ENCODE measurements at regions not wholly inside any gene's neighbourhood (a gene's known extent, or its start where the extent isn't known, plus 50 kb on each side); places are given as distances from the start of the nearest gene placed in this dataset.

DNA sequence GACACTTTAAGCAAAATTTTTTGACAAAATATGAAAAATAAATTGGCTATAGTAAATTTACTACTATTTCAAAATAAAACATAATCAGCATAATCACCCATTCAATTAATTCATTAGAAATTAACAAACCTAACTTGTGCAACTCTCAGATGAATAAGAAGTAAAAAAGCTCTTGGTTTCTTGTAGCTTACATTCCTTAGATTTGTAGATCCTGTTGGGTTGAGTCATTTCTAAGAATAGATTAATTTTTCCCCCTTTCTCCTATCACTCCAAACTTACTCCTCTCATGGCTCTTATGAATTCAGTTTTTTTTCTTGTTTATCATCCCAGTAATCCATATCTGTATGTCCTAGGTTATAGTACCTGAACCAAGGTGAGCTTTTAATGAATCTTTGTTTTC lies 230.9 kb upstream of the LRIG3 start:
- DNase-seq (ENCODE audit: low read depth, low spot score): no peak

GRCh38 chr12:59149995-59150642 lies 229.8 kb upstream of the LRIG3 start:
- no peak for DNase-seq (ENCODE audit: low read depth, low spot score)

GRCh38 chr12:59147791-59148190 lies 227.5 kb upstream of the LRIG3 start:
- no peak for DNase-seq (ENCODE audit: low read depth, low spot score)

GRCh38 chr12:59142183-59142790 lies 222.0 kb upstream of the LRIG3 start:
- DNase-seq (ENCODE audit: low read depth, low spot score): no peak

GRCh38 chr12:59134750-59135149 lies 214.4 kb upstream of the LRIG3 start:
- no peak for DNase-seq (ENCODE audit: low read depth, low spot score)

- DNase-seq (ENCODE audit: low read depth, low spot score): no peak
These were observed 211.2 kb upstream of the LRIG3 start for GRCh38 chr12:59131462-59131861.

GRCh38 chr12:59122784-59123183 lies 202.5 kb upstream of the LRIG3 start:
- no peak for DNase-seq (ENCODE audit: low read depth, low spot score)

DNA sequence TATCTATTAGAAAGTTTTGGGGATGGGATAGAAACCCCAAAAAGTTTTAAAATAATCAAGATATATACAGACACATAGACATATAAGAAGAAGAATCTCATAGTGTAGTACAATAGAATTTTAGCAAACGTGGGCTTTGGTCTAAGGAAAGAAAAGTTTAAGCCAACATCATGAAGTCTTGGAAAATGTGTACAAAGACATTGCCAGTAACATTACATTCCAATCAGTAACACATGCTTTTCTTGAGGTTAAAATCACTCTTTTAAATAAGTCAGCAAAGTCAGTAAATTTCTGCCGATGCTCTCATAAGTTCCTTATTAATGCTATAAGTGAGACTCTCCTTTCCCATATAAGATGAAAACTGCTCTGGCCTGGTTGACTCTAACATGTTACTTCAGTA lies 201.1 kb upstream of the LRIG3 start:
- DNase-seq (ENCODE audit: low read depth, low spot score): no peak

DNA sequence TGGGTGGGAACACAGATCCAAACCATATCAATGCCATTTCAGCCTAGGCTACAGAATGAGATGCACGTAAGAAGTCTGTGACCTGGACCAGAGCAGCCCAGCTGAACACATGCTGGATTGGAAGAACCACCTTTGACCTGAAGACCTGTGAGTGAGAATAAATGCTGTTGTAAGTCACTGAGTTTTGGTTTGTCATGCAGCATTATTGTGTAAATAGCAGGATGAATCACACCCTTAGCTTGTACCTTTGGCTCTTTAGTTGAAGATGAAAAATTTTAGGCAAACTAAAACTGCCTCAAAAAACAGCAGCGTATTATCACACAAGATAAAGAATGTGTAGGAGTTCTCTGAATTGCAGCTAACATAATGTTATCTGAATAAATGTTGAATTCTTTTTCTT lies 199.4 kb upstream of the LRIG3 start:
- no peak for DNase-seq (ENCODE audit: low read depth, low spot score)

DNA sequence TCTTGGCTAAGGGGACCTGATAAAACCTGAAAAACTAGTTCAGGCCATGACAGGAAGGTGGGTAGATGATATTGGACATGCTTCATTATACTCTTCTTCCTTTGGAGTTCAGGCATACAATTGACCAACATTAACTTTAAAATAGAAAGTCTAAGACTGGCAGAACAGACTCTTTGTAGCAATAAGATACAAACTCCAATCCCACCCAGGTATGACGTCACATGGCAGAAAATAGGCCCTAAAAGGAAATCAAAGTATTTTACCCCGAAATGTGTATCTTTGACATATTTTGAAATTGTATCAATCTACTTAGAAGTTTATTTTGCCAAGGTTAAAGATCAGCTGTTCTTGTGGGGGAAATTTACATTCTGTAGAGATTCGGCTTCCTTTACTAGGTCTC lies 198.1 kb upstream of the LRIG3 start:
- DNase-seq (ENCODE audit: low read depth, low spot score): no peak

- no peak for DNase-seq (ENCODE audit: low read depth, low spot score)
These were observed 195.7 kb upstream of the LRIG3 start for GRCh38 chr12:59115995-59116394.

DNA sequence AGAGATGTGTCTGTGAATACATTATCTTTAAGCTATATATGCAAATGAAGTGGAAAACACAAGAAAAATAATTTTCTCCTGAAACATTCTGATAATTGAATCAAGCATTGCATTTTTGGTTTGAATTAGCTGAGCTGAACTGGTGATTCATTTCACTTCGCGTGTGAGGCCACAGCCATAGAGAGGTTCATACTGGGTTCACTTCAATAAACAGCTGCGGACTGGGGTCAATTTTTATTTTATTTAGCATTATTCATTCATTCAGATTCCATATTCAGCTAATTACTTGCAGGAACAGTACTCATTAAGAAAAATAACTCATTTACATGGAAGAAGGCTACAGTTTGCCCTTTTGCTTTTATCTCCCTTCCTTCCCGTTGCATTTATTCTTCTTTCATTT lies 195.2 kb upstream of the LRIG3 start:
- no peak for DNase-seq (ENCODE audit: low read depth, low spot score)

- peak; percentile 81 for DNase-seq (ENCODE audit: low read depth, low spot score)
These were observed 193.7 kb upstream of the LRIG3 start for GRCh38 chr12:59113831-59114615.

- no peak for DNase-seq (ENCODE audit: low read depth, low spot score)
These were observed 191.5 kb upstream of the LRIG3 start for GRCh38 chr12:59111851-59112250.

DNA sequence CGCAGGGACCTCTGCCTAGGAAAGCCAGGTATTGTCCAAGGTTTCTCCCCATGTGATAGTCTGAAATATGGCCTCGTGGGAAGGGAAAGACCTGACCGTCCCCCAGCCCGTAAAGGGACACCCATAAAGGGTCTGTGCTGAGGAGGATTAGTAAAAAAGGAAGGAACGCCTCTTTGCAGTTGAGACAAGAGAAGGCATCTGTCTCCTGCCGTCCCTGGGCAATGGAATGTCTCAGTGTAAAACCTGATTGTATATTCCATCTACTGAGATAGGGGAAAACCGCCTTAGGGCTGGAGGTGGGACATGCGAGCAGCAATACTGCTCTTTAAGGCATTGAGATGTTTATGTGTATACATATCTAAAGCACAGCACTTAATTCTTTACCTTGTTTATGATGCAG lies 188.2 kb upstream of the LRIG3 start:
- peak; percentile 50 for DNase-seq (ENCODE audit: low read depth, low spot score)

GRCh38 chr12:59100585-59100984 lies 180.3 kb upstream of the LRIG3 start:
- DNase-seq (ENCODE audit: low read depth, low spot score): no peak

- DNase-seq (ENCODE audit: low read depth, low spot score): no peak
These were observed 177.6 kb upstream of the LRIG3 start for GRCh38 chr12:59097876-59098275.

GRCh38 chr12:59096246-59096645 lies 175.9 kb upstream of the LRIG3 start:
- no peak for DNase-seq (ENCODE audit: low read depth, low spot score)

- no peak for DNase-seq (ENCODE audit: low read depth, low spot score)
These were observed 172.9 kb upstream of the LRIG3 start for GRCh38 chr12:59093073-59093772.

- DNase-seq (ENCODE audit: low read depth, low spot score): no peak
These were observed 168.4 kb upstream of the LRIG3 start for GRCh38 chr12:59088673-59089072.

DNA sequence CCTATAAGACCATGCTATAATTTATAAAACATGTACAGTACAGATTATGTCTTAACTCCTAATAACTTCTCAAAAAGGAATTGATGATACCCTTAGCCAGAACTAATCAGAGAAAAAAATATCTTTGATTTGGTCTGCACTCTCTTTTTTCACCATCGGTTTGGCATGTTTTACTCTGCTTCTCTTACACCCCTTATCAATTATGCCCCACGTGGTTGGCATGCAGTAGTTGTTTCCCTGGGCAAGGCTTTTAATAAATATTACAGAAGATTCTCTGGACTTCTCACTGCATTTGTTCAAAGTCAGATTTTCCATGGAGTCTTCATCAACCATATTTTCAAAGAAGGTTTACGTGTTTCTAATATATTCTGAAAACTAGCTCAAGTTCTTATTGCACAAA lies 167.4 kb upstream of the LRIG3 start:
- no peak for DNase-seq (ENCODE audit: low read depth, low spot score)

DNA sequence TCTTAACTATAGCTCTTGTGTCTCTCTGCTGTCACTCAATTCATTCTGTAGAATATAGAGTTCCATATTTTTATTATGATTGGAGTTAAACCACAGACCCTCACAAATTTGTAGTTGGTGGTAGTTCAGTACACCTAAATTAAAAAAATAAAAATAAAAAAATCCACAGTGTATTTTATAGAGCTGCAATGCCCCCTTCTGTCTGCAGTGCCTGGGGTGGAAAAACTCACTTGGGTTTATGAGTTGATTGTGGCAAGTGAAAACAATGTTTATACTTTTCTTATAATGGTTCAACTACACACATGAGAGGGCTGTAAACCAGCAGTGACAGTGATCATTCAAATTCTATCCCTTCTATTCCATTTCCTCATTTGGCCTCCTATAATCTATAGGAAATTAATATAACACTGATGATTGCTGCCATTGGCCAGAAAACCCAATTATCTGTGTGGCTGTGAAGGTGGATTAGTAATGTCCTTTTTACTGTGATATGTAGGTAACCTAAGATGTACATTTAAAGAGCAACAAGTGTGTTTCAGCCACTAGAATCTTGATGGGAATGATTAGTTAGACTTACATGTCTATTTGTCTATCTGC lies 166.9 kb upstream of the LRIG3 start:
- no peak for DNase-seq (ENCODE audit: low read depth, low spot score)
